Thoracic aorta (tissue), 2 donors: ENCODE measurements at regions not wholly inside any gene's neighbourhood (a gene's known extent, or its start where the extent isn't known, plus 50 kb on each side); places are given as distances from the start of the nearest gene placed in this dataset.

ENCODE experiments used
- ATAC-seq: fragments of 150-250 bp; one replicate; pipeline ENCODE4 v1.8.0; 2017; ENCODE audit warnings: low read depth; ENCODE audit not compliant: insufficient number of reproducible peaks, low FRiP score
- DNase-seq: peaks from one replicate; pipeline ENCODE4 v3.0.0-alpha.2; 2020; ENCODE audit warnings: low spot score
- H3K27ac ChIP-seq, 2 donors: fragments of 200-600 bp; sonication (generic); 1 replicate in 1 of 2; 2 replicates in 1 of 2; pipeline ENCODE4 v1.5.1; 2016; ENCODE audit warnings: mild to moderate bottlenecking in 2 of 2, moderate library complexity in 2 of 2
- H3K27me3 ChIP-seq: fragments of 200-600 bp; sonication (generic); replicated peaks from 2 replicates; pipeline ENCODE4 v1.6.0; 2016; ENCODE audit warnings: mild to moderate bottlenecking; ENCODE audit not compliant: insufficient read depth
- H3K36me3 ChIP-seq: fragments of 200-600 bp; sonication (generic); one replicate; pipeline ENCODE4 v1.5.1; 2016
- H3K4me1 ChIP-seq, 2 donors: fragments of 200-600 bp; sonication (generic); 1 replicate in 1 of 2; 2 replicates in 1 of 2; pipeline versions ENCODE4 v1.5.1 to v1.6.0; 2016; ENCODE audit warnings: low read depth in 2 of 2, mild to moderate bottlenecking in 1 of 2; ENCODE audit not compliant: control insufficient read depth in 1 of 2
- H3K4me3 ChIP-seq: fragments of 200-600 bp; sonication (generic); 2 replicates; pipeline ENCODE4 v1.5.1; 2016; ENCODE audit warnings: mild to moderate bottlenecking
- H3K9me3 ChIP-seq: fragments of 200-600 bp; sonication (generic); 2 replicates; pipeline ENCODE4 v1.5.1; 2016
- TF ChIP-seq, protein P1 (sequence below): fragments of 200-600 bp; sonication (generic); IDR thresholded peaks from one replicate; pipeline ENCODE4 v1.5.1; 2019; ENCODE audit warnings: antibody characterized with exemption

DNA sequence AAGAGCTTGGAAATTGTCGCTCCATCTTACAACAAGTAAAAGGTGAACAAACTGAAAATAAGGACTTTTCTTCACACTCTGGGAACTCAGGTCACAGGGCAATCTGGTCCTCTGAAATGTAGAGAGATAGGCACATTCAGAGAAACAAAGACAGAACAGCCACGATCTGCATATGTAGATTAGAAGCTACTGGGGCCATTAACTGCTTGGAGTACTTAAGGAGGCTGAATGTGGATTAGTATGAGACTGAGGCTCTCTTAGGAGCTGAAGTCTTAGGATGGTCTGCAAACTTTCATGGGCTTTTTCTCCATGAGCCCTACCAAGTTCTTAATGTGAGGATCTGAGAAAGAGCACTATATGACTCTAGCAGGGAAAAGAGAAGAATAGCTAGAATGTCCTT, 265.3 kb upstream of the NXPH2 start:
- ATAC-seq (no peak), DNase-seq (no peak)
- Histone ChIP-seq H3K4me1 (no peaks in the 10 kb centered on the region), H3K4me3 (no peak overlapping the region), H3K9me3 (no peaks in the 10 kb centered on the region), H3K27me3 (no peaks in the 10 kb centered on the region), H3K27ac (no peak overlapping the region), H3K36me3 (no peaks in the 10 kb centered on the region)
- TF ChIP-seq, protein P1, sequence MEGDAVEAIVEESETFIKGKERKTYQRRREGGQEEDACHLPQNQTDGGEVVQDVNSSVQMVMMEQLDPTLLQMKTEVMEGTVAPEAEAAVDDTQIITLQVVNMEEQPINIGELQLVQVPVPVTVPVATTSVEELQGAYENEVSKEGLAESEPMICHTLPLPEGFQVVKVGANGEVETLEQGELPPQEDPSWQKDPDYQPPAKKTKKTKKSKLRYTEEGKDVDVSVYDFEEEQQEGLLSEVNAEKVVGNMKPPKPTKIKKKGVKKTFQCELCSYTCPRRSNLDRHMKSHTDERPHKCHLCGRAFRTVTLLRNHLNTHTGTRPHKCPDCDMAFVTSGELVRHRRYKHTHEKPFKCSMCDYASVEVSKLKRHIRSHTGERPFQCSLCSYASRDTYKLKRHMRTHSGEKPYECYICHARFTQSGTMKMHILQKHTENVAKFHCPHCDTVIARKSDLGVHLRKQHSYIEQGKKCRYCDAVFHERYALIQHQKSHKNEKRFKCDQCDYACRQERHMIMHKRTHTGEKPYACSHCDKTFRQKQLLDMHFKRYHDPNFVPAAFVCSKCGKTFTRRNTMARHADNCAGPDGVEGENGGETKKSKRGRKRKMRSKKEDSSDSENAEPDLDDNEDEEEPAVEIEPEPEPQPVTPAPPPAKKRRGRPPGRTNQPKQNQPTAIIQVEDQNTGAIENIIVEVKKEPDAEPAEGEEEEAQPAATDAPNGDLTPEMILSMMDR = no peak

DNA sequence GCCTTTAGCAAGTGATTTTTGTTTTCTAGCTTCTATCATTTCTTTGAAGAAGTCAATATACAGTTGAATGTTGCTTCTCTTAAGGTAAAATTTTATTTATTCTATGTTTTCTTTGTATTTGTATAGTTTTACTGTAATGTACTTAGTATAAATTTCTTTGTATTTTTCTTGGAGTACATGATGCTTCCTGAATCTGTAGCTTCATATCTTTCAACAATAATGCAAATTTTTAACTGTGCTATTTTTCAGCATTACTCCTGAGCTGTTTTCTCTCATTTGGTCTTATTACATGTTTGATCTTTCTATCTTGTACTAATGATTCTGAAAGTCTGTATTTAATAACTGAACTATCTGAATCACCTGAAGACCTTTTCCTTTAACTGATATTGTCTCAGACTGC, 253.9 kb upstream of the NXPH2 start:
- TF ChIP-seq, protein P1 = no peak
- Histone ChIP-seq H3K4me3 (no peak overlapping the region), H3K36me3 (no peaks in the 10 kb centered on the region), H3K27ac (no peak overlapping the region), H3K27me3 (no peaks in the 10 kb centered on the region), H3K9me3 (no peaks in the 10 kb centered on the region), H3K4me1 (no peaks in the 10 kb centered on the region)
- ATAC-seq (no peak), DNase-seq (no peak)

DNA sequence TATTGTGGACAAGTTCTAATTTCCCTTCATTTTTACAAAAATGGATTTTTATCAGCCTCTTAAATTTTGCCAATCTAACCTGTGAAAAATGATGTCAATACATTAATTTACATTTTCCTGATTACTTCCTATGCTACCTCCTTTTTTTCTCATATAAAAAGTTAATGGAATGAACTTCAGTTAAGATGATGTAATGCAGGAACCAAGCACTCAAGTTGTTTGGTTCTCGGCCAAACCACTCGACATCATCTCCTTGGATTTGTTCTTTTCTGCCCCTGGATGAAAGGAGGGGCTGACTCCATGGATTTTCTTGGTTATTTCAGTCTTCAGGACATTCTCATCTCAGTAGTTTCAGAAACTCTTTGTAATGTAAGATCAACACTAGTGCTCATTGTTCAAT, 253.1 kb upstream of the NXPH2 start:
- Histone ChIP-seq H3K4me1 (no peaks in the 10 kb centered on the region), H3K9me3 (no peaks in the 10 kb centered on the region), H3K36me3 (no peaks in the 10 kb centered on the region), H3K27ac (no peak overlapping the region), H3K4me3 (no peak overlapping the region), H3K27me3 (no peaks in the 10 kb centered on the region)
- ATAC-seq (no peak), DNase-seq (no peak)
- TF ChIP-seq, protein P1 = no peak

DNA sequence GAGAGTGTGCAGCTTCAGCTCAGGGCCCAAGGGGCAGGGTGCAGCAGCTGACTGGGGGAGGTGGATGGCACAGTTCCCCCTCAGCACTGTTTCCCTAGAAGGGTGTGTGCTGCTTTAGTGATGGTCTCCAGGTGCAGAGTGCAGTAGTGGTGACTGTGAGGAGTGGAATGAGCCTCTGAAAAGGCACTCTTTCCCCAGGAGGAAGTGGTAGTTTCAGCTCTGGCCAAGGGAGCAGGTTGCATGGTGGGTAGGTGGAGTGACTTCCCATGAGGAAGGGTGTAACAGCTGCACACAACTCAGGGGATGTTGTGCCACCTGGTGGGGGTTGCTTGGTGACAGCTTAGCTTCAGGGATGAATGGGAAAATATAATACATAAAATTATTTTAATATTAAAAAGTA, 251.5 kb upstream of the NXPH2 start:
- ATAC-seq (no peak), DNase-seq (no peak)
- Histone ChIP-seq H3K9me3 (no peaks in the 10 kb centered on the region), H3K4me1 (no peaks in the 10 kb centered on the region), H3K27ac (no peak overlapping the region), H3K4me3 (no peak overlapping the region), H3K36me3 (no peaks in the 10 kb centered on the region), H3K27me3 (no peaks in the 10 kb centered on the region)
- TF ChIP-seq, protein P1 = no peak

DNA sequence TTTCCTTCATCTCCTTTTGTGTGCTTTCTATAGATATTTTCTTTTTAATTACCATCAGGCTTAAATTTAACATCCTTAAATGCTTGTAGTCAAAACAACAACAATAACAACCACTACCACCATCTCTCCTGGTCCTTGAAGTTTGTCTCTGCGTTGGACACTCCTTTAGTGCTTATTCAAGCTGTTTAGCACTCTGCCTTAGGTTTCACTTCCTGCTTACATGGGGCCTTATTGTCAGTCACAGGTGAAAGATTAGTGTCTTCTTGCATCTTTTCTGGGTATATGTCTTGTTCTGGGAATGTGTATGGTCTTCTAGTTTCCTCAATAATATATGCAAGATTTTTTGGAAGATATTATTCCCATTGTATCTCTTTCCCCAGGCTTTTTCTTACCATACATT, 240.1 kb upstream of the NXPH2 start:
- Histone ChIP-seq H3K4me1 (no peaks in the 10 kb centered on the region), H3K36me3 (no peaks in the 10 kb centered on the region), H3K4me3 (no peak overlapping the region), H3K27ac (no peak overlapping the region), H3K27me3 (no peaks in the 10 kb centered on the region), H3K9me3 (no peaks in the 10 kb centered on the region)
- TF ChIP-seq, protein P1 = no peak
- no peak for ATAC-seq
- DNase-seq = no peak
